ENCODE measurements at regions not wholly inside any gene's neighbourhood (a gene's known extent, or its start where the extent isn't known, plus 50 kb on each side); places are given as distances from the start of the nearest gene placed in this dataset.

GRCh38 chr5:145509336-145510136, 325.6 kb downstream of the PRELID2 start:
- no peak for TF ChIP-seq EZH2 (IDR thresholded peaks at IDR 0.05; ENCODE audit: insufficient read depth, poor library complexity, severe bottlenecking)
- TF ChIP-seq EZH2phosphoT487 (IDR thresholded peaks at IDR 0.05; ENCODE audit: insufficient read depth, low read depth) = no peak
